Gastrocnemius medialis (tissue), 4 donors: ENCODE measurements at regions not wholly inside any gene's neighbourhood (a gene's known extent, or its start where the extent isn't known, plus 50 kb on each side); places are given as distances from the start of the nearest gene placed in this dataset.

Experiments
- ATAC-seq, 2 donors: fragments of 150-250 bp; one replicate each; pipeline ENCODE4 v1.9.1; 2016
- DNase-seq, 2 donors: peaks; one replicate each; pipeline ENCODE4 v3.0.0-alpha.2; 2019
- H3K27ac ChIP-seq, 4 donors: fragments of 200-600 bp; sonication (generic); 1 replicate in 1 of 4; 2 replicates in 3 of 4; pipeline ENCODE4 v1.5.1; 2016 to 2018; ENCODE audit warnings: mild to moderate bottlenecking in 2 of 4, moderate library complexity in 1 of 4
- H3K27me3 ChIP-seq, 3 donors: fragments of 200-600 bp; sonication (generic) in 2 of 3; 1 replicate in 1 of 3; 2 replicates in 2 of 3; pipeline versions ENCODE4 v1.5.1 to v1.6.0; 2016 to 2019; ENCODE audit warnings: mild to moderate bottlenecking in 1 of 3, moderate library complexity in 1 of 3
- H3K36me3 ChIP-seq, 2 donors: fragments of 200-600 bp; sonication (generic) in 1 of 2; one replicate each; pipeline ENCODE4 v1.5.1; 2017 to 2018
- H3K4me1 ChIP-seq, 2 donors: fragments of 200-600 bp; sonication (generic) in 1 of 2; one replicate each; pipeline ENCODE4 v1.5.1; 2016 to 2017; ENCODE audit warnings: mild to moderate bottlenecking in 2 of 2
- H3K4me3 ChIP-seq, 4 donors: fragments of 200-600 bp; sonication (generic) in 3 of 4; 1 replicate in 1 of 4; 2 replicates in 3 of 4; pipeline ENCODE4 v1.5.1; 2016 to 2019; ENCODE audit warnings: mild to moderate bottlenecking in 2 of 4
- H3K9me3 ChIP-seq, 3 donors: fragments of 200-600 bp; sonication (generic) in 2 of 3; 1 replicate in 1 of 3; 2 replicates in 2 of 3; pipeline ENCODE4 v1.5.1; 2016 to 2019
- POLR2A ChIP-seq, 2 donors: fragments of 450-650 bp; IDR thresholded peaks; one replicate each; pipeline ENCODE4 v1.6.1; 2017; ENCODE audit warnings: antibody characterized with exemption in 2 of 2, mild to moderate bottlenecking in 2 of 2, moderate library complexity in 2 of 2
- in situ Hi-C, 4 donors: fragments of 200-750 bp; cut with MboI; loops; one replicate each; pipeline versions ENCODE4 v1.15.0 to v1.8.0; 2017; ENCODE audit warnings: low sequenced_read_pairs in 4 of 4
- intact Hi-C: fragments of 100-400 bp; cut with DNase I; formaldehyde crosslinking; loops from one replicate; pipeline ENCODE4 v1.15.1; 2023; ENCODE audit warnings: low total_unique reads
- TF ChIP-seq, protein P1 (sequence below), 5 experiments: fragments of 450-650 bp in 3 of 5; fragments of 200-600 bp in 2 of 5; sonication (generic) in 2 of 5; IDR thresholded peaks in 4 of 5; conservative IDR thresholded peaks in 1 of 5; 1 replicate in 4 of 5; 2 replicates in 1 of 5; pipeline ENCODE4 v1.5.1; 2016 to 2019; ENCODE audit warnings: antibody characterized with exemption in 5 of 5, mild to moderate bottlenecking in 3 of 5, moderate library complexity in 3 of 5

DNA sequence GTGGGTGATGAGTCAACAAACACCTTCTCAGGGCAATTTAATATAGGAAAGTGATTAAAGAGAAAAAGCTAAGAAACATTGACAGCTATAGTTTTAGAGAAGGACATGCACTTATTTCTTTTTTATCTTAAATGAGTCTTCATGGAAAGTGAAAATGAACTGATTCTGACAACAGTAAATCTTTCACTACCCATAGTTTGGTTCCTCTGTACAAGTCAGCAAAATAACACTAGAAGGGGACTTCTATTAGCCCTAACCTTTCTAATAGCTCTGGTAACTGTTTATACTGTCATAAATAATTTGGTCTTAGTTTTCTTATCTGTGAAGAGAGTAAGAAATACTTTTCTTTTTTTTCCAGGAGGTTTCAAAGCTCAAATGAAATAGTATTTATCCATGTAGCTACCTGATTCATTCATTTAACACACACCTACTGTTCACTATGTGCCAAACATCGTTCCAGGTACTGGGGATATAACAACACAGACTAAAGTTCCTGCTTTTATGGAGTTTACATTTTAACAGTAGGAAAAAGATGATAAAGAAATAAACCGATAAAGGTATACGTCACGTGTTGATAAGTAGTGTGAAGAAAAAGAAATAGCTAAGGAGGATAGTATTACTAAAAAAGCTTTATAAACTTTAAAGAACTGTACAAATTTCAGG is 148.2 kb downstream of the PCSK1 start:
- in situ Hi-C loops (no loop called here), intact Hi-C loops (no loop called here)
- DNase-seq (no peak), ATAC-seq (no peak)
- Histone ChIP-seq H3K4me1 (no peaks in the 10 kb centered on the region), H3K27me3 (no peaks in the 10 kb centered on the region), H3K36me3 (no peaks in the 10 kb centered on the region), H3K9me3 (no peaks in the 10 kb centered on the region), H3K27ac (no peak overlapping the region), H3K4me3 (no peak overlapping the region)
- TF ChIP-seq, protein P1, sequence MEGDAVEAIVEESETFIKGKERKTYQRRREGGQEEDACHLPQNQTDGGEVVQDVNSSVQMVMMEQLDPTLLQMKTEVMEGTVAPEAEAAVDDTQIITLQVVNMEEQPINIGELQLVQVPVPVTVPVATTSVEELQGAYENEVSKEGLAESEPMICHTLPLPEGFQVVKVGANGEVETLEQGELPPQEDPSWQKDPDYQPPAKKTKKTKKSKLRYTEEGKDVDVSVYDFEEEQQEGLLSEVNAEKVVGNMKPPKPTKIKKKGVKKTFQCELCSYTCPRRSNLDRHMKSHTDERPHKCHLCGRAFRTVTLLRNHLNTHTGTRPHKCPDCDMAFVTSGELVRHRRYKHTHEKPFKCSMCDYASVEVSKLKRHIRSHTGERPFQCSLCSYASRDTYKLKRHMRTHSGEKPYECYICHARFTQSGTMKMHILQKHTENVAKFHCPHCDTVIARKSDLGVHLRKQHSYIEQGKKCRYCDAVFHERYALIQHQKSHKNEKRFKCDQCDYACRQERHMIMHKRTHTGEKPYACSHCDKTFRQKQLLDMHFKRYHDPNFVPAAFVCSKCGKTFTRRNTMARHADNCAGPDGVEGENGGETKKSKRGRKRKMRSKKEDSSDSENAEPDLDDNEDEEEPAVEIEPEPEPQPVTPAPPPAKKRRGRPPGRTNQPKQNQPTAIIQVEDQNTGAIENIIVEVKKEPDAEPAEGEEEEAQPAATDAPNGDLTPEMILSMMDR (IDR thresholded peaks at IDR 0.05 in 4 of 5, conservative IDR thresholded peaks at IDR 0.05 in 1 of 5): no peak
- TF ChIP-seq POLR2A (IDR thresholded peaks at IDR 0.05): no peak

DNA sequence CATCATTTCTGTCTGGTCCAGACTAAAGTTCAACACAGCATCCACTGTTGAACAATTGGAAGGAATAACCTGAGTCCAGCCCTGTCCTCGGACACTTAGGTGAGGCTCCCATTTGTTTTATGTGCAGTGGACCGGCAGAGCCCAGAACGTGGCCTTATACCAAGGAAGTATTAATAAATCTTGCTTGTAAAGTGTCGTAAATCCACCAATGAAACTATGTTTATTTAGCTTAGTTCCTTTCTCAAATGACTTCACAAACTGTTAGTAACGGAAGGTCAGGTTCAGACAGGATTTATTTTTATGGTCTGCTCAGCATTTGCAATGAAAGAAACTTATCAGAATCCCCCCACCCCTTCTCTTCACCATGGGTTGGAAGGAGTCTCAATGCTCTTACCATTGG is 149.5 kb downstream of the PCSK1 start:
- intact Hi-C loops: no loop called here
- in situ Hi-C loops: no loop called here
- no peaks in the 10 kb centered on the region for H3K36me3 ChIP-seq
- no peaks in the 10 kb centered on the region for H3K4me1 ChIP-seq
- no peak overlapping the region for H3K27ac ChIP-seq
- ATAC-seq (no peak), DNase-seq (no peak)
- no peaks in the 10 kb centered on the region for H3K9me3 ChIP-seq
- no peaks in the 10 kb centered on the region for H3K27me3 ChIP-seq
- H3K4me3 ChIP-seq: no peak overlapping the region
- TF ChIP-seq, protein P1 (IDR thresholded peaks at IDR 0.05 in 4 of 5, conservative IDR thresholded peaks at IDR 0.05 in 1 of 5): no peak
- TF ChIP-seq POLR2A (IDR thresholded peaks at IDR 0.05): no peak

DNA sequence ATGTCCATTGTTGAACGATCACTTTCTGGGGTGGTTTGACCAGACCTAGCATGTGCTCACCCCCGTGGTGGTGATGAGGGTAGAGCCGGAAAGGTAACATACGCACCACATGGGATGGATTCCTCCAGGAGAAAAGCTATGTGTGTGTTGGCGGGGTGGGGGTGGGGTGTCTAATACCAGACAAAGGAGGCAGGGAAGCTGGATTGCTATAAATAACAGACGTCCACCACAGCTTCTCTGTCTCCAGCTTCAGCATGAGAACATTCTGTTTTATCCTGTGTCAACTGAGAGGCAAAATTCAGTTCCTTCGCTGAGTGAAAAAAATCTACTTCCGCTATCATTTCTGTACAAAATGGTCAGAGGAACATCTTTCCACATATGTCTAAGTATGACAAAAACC is 151.0 kb downstream of the PCSK1 start:
- TF ChIP-seq POLR2A (IDR thresholded peaks at IDR 0.05): no peak
- TF ChIP-seq, protein P1 (IDR thresholded peaks at IDR 0.05 in 4 of 5, conservative IDR thresholded peaks at IDR 0.05 in 1 of 5): no peak
- DNase-seq (no peak), ATAC-seq (no peak)
- Histone ChIP-seq H3K27ac (no peak overlapping the region), H3K4me1 (no peaks in the 10 kb centered on the region), H3K36me3 (no peaks in the 10 kb centered on the region), H3K4me3 (no peak overlapping the region), H3K9me3 (no peaks in the 10 kb centered on the region), H3K27me3 (no peaks in the 10 kb centered on the region)
- intact Hi-C loops: no loop called here
- in situ Hi-C loops: no loop called here

DNA sequence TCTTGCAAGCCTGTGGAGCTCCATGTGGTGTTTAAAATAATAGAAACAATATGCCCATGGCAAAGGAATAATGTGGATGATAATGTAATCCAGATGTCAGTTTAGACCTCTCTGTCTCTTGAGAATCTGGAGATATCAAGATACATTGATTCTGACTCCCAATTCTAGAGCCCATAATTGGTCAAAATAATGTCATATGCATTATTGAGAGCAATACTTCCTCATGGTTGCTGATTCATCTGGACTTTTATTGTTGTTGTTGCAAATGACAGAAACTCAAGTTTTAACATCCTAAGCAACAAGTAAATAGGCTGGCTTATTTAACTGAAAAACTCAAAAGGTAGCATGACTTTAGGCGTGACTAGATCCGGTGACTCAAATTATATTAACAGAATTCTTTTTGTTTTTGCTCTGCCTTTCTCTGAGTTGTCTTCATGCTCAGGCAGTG is 152.1 kb downstream of the PCSK1 start:
- ATAC-seq: no peak
- TF ChIP-seq, protein P1 (IDR thresholded peaks at IDR 0.05 in 4 of 5, conservative IDR thresholded peaks at IDR 0.05 in 1 of 5): no peak
- no peak for TF ChIP-seq POLR2A (IDR thresholded peaks at IDR 0.05)
- in situ Hi-C loops: no loop called here
- Histone ChIP-seq H3K4me3 (no peak overlapping the region), H3K27ac (no peak overlapping the region), H3K27me3 (no peaks in the 10 kb centered on the region), H3K9me3 (no peaks in the 10 kb centered on the region), H3K4me1 (no peaks in the 10 kb centered on the region), H3K36me3 (no peaks in the 10 kb centered on the region)
- intact Hi-C loops: no loop called here
- no peak for DNase-seq
